Stimulated activated CD4-positive, alpha-beta T cell treated with anti-CD3 and anti-CD28 coated beads, Interleukin-4, amount 100 ng/mL, for 48 hours (primary cell): ENCODE measurements at regions not wholly inside any gene's neighbourhood (a gene's known extent, or its start where the extent isn't known, plus 50 kb on each side); places are given as distances from the start of the nearest gene placed in this dataset.

ENCODE experiments used
- DNase-seq, 2 donors: peaks; one replicate each; pipeline ENCODE4 v3.0.0-alpha.2; 2020; ENCODE audit warnings: low read depth in 2 of 2

GRCh38 chr1:79633456-79633855 lies 626.9 kb upstream of the ADGRL4 start:
- DNase-seq = no peak

GRCh38 chr1:79629414-79629813 lies 622.9 kb upstream of the ADGRL4 start:
- DNase-seq = no peak

GRCh38 chr1:79617777-79618176 lies 611.2 kb upstream of the ADGRL4 start:
- no peak for DNase-seq

GRCh38 chr1:79614762-79615161 lies 608.2 kb upstream of the ADGRL4 start:
- DNase-seq = no peak

GRCh38 chr1:79614106-79614505 lies 607.6 kb upstream of the ADGRL4 start:
- no peak for DNase-seq

- no peak for DNase-seq
These were observed 606.5 kb upstream of the ADGRL4 start for GRCh38 chr1:79613046-79613445.

GRCh38 chr1:79604490-79605198 lies 598.1 kb upstream of the ADGRL4 start:
- no peak for DNase-seq

GRCh38 chr1:79603843-79604242 lies 597.3 kb upstream of the ADGRL4 start:
- no peak for DNase-seq

- DNase-seq = no peak
These were observed 592.7 kb upstream of the ADGRL4 start for GRCh38 chr1:79599257-79599656.

GRCh38 chr1:79595931-79596330 lies 589.4 kb upstream of the ADGRL4 start:
- no peak for DNase-seq

- no peak for DNase-seq
These were observed 587.7 kb upstream of the ADGRL4 start for GRCh38 chr1:79594121-79594698.

- no peak for DNase-seq
These were observed 586.2 kb upstream of the ADGRL4 start for GRCh38 chr1:79592707-79593106.

- DNase-seq = no peak
These were observed 582.2 kb upstream of the ADGRL4 start for GRCh38 chr1:79588719-79589118.

- DNase-seq = no peak
These were observed 580.7 kb upstream of the ADGRL4 start for GRCh38 chr1:79587229-79587628.

GRCh38 chr1:79585801-79586200 lies 579.3 kb upstream of the ADGRL4 start:
- DNase-seq = no peak

- no peak for DNase-seq
These were observed 568.9 kb upstream of the ADGRL4 start for GRCh38 chr1:79575424-79575823.

GRCh38 chr1:79568411-79568810 lies 561.9 kb upstream of the ADGRL4 start:
- DNase-seq = no peak

- DNase-seq = no peak
These were observed 555.0 kb upstream of the ADGRL4 start for GRCh38 chr1:79561521-79561978.

GRCh38 chr1:79556189-79556588 lies 549.7 kb upstream of the ADGRL4 start:
- DNase-seq = no peak

GRCh38 chr1:79554688-79555087 lies 548.2 kb upstream of the ADGRL4 start:
- DNase-seq = no peak

- no peak for DNase-seq
These were observed 544.8 kb upstream of the ADGRL4 start for GRCh38 chr1:79551321-79551720.

- no peak for DNase-seq
These were observed 543.9 kb upstream of the ADGRL4 start for GRCh38 chr1:79550402-79550801.

GRCh38 chr1:79549201-79549600 lies 542.7 kb upstream of the ADGRL4 start:
- no peak for DNase-seq

GRCh38 chr1:79547514-79547913 lies 541.0 kb upstream of the ADGRL4 start:
- no peak for DNase-seq
